K562 (cell line): ENCODE measurements at regions not wholly inside any gene's neighbourhood (a gene's known extent, or its start where the extent isn't known, plus 50 kb on each side); places are given as distances from the start of the nearest gene placed in this dataset.

Source experiments
- CCNT2 ChIP-seq: IDR thresholded peaks from 2 replicates; pipeline ENCODE4 v1.6.1; 2011; ENCODE audit warnings: borderline replicate concordance, low read depth, mild to moderate bottlenecking, moderate library complexity, mixed read lengths, low read length; ENCODE audit not compliant: insufficient read length; ENCODE audit errors: extremely low read depth
- ESRRA ChIP-seq: fragments of 450-650 bp; IDR thresholded peaks from 2 replicates; pipeline ENCODE4 v1.6.1; 2014; ENCODE audit warnings: low read depth, mild to moderate bottlenecking, moderate library complexity, borderline replicate concordance
- RFX7 ChIP-seq: fragments of 250-450 bp; sonication (Bioruptor Pico); IDR thresholded peaks from 2 replicates; pipeline ENCODE4 v1.5.1; 2021; ENCODE audit warnings: mild to moderate bottlenecking
- RNF219 ChIP-seq: fragments of 250-450 bp; sonication (Bioruptor Pico); IDR thresholded peaks from 2 replicates; pipeline ENCODE4 v1.5.0; 2022; ENCODE audit warnings: mild to moderate bottlenecking
- ZKSCAN8 ChIP-seq: fragments of 200-800 bp; sonication (Bioruptor generic); IDR thresholded peaks from 2 replicates; pipeline ENCODE4 v1.6.1; 2016; ENCODE audit warnings: missing genetic modification characterization, missing compliant biosample characterization
- ZNF3 ChIP-seq: fragments of 250-450 bp; sonication (Bioruptor Pico); IDR thresholded peaks from 2 replicates; pipeline ENCODE4 v1.5.0; 2021; ENCODE audit warnings: mild to moderate bottlenecking, moderate library complexity
- TF ChIP-seq, protein P1 (sequence below), 2 experiments: fragments of 200-800 bp in 1 of 2; sonication (Bioruptor generic) in 1 of 2; sonication (generic) in 1 of 2; formaldehyde crosslinking in 1 of 2; IDR thresholded peaks in 1 of 2; conservative IDR thresholded peaks in 1 of 2; 2 replicates each; pipeline versions ENCODE4 v1.5.0 to v1.6.1; 2016 to 2020; ENCODE audit warnings: missing compliant biosample characterization in 1 of 2, missing genetic modification characterization in 1 of 2, missing genetic modification reagents in 1 of 2
- TF ChIP-seq, protein P2 (sequence below), 3 experiments: fragments of 200-800 bp in 1 of 3; sonication (Bioruptor generic) in 1 of 3; sonication (generic) in 1 of 3; formaldehyde crosslinking in 1 of 3; IDR thresholded peaks; 2 replicates each; pipeline versions ENCODE4 v1.6.1 to v1.8.0; 2016 to 2022; ENCODE audit warnings: mild to moderate bottlenecking in 2 of 3, missing compliant biosample characterization in 2 of 3, missing genetic modification characterization in 2 of 3, missing genetic modification reagents in 1 of 3
- TF ChIP-seq, protein P3 (sequence below): fragments of 250-450 bp; sonication (Bioruptor Pico); IDR thresholded peaks from 2 replicates; pipeline ENCODE4 v1.8.0; 2022; ENCODE audit warnings: inconsistent platforms, mild to moderate bottlenecking, moderate library complexity, borderline replicate concordance

GRCh38 chr17:5740937-5741336 lies 156.6 kb upstream of the NLRP1 start (continued):
- TF ChIP-seq RNF219 (CRISPR knock-in tag) (no peak), ZKSCAN8 (CRISPR knock-in tag) (no peak), ZNF3 (CRISPR knock-in tag) (no peak), RFX7 (CRISPR knock-in tag) (no peak), ESRRA (no peak), CCNT2 (no peak)
- TF ChIP-seq, protein P1, sequence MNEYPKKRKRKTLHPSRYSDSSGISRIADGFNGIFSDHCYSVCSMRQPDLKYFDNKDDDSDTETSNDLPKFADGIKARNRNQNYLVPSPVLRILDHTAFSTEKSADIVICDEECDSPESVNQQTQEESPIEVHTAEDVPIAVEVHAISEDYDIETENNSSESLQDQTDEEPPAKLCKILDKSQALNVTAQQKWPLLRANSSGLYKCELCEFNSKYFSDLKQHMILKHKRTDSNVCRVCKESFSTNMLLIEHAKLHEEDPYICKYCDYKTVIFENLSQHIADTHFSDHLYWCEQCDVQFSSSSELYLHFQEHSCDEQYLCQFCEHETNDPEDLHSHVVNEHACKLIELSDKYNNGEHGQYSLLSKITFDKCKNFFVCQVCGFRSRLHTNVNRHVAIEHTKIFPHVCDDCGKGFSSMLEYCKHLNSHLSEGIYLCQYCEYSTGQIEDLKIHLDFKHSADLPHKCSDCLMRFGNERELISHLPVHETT (CRISPR knock-in tag; conservative IDR thresholded peaks at IDR 0.05 in 1 of 2, IDR thresholded peaks at IDR 0.05 in 1 of 2): no peak
- TF ChIP-seq, protein P2, sequence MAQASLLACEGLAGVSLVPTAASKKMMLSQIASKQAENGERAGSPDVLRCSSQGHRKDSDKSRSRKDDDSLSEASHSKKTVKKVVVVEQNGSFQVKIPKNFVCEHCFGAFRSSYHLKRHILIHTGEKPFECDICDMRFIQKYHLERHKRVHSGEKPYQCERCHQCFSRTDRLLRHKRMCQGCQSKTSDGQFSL (CRISPR knock-in tag; IDR thresholded peaks at IDR 0.05): no peak
- TF ChIP-seq, protein P2 (tag; IDR thresholded peaks at IDR 0.05): no peak
- TF ChIP-seq, protein P3, sequence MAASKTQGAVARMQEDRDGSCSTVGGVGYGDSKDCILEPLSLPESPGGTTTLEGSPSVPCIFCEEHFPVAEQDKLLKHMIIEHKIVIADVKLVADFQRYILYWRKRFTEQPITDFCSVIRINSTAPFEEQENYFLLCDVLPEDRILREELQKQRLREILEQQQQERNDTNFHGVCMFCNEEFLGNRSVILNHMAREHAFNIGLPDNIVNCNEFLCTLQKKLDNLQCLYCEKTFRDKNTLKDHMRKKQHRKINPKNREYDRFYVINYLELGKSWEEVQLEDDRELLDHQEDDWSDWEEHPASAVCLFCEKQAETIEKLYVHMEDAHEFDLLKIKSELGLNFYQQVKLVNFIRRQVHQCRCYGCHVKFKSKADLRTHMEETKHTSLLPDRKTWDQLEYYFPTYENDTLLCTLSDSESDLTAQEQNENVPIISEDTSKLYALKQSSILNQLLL (CRISPR knock-in tag): no peak
